Fibroblast of skin of right biceps (primary cell): ENCODE measurements at regions not wholly inside any gene's neighbourhood (a gene's known extent, or its start where the extent isn't known, plus 50 kb on each side); places are given as distances from the start of the nearest gene placed in this dataset.

Experiments used
- DNase-seq: peaks from one replicate; pipeline ENCODE4 v3.0.0-alpha.2; 2013

DNA sequence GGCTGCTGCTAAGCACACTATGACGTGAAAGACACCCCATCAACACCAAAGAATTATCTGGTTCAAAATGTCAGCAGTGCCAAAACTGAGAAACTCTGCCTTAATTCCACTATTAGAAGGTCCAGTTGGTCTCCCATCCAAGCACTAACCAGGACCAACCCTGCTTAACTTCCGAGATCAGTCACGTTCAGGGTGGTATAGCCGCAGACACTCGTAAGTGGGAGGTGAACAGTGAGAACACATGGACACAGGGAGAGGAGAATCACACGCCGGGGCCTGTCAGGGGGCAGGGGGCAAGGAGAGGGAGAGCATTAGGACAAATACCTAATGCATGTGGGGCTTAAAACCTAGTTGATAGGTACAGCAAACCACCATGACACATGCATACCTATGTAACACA is 83.4 kb downstream of the C13orf42 start:
- no peak for DNase-seq

DNA sequence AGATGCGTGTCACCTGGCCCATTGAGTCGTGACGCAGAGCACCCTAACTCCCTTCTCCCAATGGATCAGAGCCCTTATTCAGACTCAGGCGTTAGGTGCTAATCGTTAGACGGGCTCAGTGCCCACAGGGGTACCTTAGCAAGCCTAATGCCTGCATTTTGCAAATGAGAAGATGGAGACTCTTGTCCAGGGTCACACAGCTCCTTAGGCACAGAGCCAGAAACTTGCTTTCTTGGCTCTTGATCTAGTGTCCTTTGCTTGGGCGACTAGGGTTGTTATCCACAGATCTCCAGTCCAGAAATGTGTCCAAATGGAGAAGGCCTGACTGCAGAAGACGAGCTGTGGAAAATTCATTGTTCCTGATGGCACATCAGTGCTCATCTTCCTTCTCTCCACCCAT is 85.1 kb downstream of the C13orf42 start:
- DNase-seq: no peak

DNA sequence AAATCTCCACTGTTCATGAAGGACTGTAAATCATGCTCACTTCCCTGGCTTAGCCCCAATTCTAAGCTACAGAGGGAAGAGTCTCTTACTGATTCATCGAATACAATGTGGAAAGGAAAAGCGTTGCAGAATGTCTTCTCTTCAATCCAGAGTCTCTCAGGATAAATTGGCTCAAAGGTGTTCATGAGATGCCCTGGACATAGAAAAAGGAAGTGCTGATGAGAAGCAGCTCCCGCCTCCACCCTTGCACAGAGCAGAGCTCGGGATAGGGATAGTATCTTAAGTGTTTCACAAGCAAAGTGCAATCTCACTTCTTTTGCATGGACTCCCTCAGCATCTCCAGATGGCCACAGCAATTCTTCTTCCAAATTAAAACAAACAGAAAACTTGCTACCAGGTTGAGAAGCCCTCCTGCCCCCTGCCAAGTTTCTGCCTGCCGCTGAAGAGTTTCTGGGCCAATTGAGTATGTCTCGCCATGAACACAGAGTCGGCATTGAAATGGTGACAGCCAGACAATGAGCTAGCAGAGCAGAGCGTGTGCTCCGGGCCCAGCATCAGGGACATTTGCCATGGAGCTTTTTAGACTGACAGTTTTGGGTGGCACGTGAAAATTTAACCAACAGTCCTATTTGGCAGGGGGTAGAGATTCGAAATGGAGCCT is 85.7 kb downstream of the C13orf42 start:
- DNase-seq: no peak

DNA sequence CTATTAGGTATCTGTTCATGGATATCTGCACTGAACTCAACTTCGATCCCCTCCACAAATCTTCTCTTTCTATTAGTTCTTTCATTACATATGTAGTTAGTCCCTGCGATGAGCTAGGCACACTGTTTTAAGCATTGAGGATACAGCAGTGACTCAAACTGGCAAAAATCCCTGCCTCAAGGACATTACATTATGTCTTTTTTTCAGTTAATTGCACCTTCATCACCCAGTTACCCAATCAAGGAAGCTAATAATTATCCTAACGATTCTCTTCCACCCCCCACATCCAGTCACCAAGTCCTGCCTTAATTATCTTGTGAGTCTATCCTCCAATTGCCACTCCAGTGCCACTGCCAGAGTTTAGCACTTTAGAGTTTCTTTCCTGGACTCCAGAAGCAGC is 89.3 kb downstream of the C13orf42 start:
- no peak for DNase-seq

DNA sequence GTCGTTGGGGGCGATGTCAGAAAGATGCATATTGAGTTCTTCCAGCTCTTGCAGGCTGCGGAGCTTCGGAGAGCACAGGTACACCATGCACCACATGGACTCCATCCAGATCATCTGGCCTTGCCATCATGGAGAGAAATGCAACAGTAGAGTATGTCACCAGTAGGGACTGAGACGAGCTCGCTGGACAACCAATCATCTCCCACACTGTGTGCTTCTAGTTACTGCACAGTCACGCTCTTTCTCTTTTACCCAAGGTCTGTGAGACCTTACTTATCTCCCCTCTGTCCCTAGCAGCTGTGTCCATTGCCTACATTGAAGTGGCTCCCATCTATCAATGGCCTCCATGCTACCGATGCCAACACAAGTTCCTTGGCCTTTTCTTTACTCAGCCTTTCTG is 90.5 kb downstream of the C13orf42 start:
- no peak for DNase-seq

DNA sequence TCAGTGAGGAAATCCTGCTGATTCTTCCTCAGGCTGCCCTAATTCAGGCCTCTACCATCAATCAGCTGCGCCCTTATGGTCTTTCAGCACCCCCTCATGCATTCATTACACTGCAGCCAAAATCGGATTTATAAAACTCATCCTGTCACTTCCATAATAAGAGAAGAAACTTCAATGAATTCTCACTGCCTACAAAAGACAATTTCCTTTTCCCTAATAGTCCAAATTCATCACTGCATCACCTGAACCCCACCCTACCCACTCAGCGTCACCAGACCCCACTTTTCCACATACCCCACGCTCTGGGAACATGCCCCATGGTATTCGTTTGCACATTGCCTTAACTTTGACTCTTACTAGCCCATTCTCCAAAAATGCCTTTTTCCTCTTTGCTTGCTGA is 92.0 kb downstream of the C13orf42 start:
- no peak for DNase-seq

DNA sequence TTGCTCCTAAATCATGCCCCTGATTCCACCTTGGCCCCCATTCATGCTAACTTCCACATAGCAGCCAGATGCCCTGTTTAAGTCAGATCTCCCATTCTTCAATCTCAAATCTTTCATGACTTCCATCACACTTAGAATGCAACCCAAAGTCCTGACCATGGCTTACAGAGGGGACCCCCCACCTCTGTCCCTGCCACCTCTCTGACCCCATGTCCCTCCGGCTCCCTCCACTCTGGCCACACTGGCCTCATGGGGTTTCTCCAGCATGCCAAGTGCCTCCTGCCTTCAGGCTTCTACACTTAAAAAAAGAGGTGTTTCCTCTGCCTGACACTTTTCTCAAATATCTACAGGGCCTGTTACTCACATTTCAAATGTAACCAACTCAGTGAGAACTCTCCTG is 93.6 kb downstream of the C13orf42 start:
- no peak for DNase-seq

DNA sequence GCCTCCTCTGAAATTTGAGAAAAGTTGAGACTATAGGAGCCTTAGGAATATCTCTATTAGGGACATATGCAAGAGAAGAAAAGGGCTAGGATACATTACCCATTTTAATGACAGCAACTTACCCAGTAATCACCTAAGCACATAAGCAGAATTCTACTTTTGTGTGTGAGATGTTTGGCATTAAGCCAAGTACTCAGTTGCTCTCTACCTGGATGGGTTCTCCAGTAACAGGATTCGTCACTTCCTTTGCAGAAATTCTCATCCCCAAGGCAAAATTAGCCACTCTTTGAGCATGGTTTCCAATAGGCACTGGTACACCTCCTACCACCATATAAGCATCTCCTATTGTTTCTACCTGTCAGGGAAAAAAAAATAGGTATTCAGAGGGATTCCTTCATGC is 95.1 kb downstream of the C13orf42 start:
- DNase-seq: no peak

DNA sequence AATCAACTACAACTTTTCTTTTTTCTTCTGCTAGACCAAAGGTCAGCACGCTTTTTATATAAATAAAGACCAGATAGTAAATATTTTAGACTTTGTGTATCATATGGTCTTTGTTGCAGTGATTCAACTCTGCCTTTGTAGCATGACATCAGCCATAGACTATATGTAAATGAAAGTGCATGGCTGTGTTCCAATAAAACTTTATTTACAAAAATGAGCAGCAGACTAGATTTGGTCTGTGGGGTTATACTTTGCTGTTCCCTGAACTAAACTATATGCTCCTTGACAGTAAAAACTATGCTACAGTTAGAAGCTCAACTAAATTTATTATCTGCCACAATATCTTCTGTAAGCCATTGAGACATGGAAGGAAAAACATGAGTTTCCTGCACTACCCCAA is 100.0 kb downstream of the RNASEH2B start:
- no peak for DNase-seq

DNA sequence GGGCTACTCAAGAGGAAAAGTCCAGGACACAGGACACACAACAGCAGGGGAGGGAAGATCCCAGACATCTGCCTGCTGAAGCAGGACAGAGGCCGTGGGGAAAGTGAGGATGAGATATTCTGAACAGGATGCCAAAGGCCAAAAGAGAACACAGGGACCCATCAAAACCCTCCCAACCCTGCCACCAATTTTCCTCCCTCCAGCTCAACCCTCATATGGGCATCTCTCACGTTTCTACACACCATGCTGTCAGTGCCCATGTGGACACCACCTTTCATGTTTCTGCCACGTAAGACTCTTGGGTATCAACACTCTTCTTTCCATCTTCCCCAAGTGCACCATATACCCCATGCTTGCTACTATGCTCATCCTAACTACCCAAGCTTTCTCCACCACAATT is 97.6 kb downstream of the RNASEH2B start:
- no peak for DNase-seq

DNA sequence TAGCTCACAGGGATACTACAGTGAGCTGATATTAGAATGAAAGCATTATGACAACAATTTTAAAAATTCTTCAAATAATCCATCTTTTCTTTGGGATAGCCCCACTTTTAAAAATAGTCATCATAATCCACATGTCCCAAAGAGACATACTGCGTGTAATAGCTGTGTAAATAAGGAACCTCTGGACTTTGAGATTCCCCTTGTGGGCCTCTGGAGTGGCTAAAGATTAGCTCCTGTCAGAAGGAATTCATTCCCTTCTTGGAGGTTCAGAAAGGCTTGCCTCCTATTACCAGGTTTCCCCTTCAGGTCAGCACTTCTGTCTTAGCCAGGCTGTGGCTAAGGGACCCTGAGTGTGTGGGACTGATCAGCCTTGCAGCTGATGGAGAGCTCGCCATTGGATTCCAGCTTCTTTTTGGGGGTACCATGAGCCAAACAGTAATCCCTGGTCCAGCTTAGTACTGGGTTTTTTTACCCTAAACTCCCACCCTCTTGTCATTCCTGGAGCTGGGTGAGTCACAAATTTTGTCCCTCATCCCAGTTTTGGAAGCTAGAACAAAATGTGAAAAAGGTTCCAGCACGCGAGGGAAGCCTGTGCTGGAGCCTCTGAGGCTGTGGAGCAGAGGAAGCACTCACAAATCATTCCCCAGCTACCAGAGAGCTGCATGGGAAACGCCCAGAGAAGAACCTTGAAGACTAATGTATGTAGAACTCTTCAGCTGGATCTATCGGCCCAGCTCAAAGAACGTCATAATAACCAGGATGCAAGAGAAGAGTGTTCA is 96.7 kb downstream of the RNASEH2B start:
- DNase-seq: peak; percentile 12
